NB4 (cell line): ENCODE measurements at regions not wholly inside any gene's neighbourhood (a gene's known extent, or its start where the extent isn't known, plus 50 kb on each side); places are given as distances from the start of the nearest gene placed in this dataset.
"Not testable (repeated sequence)": the region's sequence is repeated elsewhere in the genome, so short reads cannot be mapped to it uniquely, and the experiment has no call there.

ENCODE experiments used
- CTCF ChIP-seq: IDR thresholded peaks from one replicate; pipeline ENCODE4 v1.5.1; 2012; ENCODE audit warnings: low read depth, low read length
- MAX ChIP-seq: IDR thresholded peaks from 2 replicates; pipeline ENCODE4 v1.6.1; 2011; ENCODE audit warnings: low read depth, low read length
- MYC ChIP-seq: IDR thresholded peaks from 2 replicates; pipeline ENCODE4 v1.6.1; 2011; ENCODE audit warnings: low read depth, low read length
- POLR2A ChIP-seq: IDR thresholded peaks from 2 replicates; pipeline ENCODE4 v1.6.1; 2011; ENCODE audit warnings: mild to moderate bottlenecking; ENCODE audit not compliant: insufficient read length; ENCODE audit errors: extremely low read depth

GRCh38 chr1:61543498-61543897 is 181.4 kb downstream of the TM2D1 start:
- not testable (repeated sequence) for TF ChIP-seq CTCF, MAX, MYC, POLR2A
